Activated T-cell treated with anti-CD3 and anti-CD28 coated beads for 4 hours (primary cell): ENCODE measurements at regions not wholly inside any gene's neighbourhood (a gene's known extent, or its start where the extent isn't known, plus 50 kb on each side); places are given as distances from the start of the nearest gene placed in this dataset.

Source experiments
- DNase-seq: peaks from one replicate; pipeline ENCODE4 v3.0.0-alpha.2; 2020

DNA sequence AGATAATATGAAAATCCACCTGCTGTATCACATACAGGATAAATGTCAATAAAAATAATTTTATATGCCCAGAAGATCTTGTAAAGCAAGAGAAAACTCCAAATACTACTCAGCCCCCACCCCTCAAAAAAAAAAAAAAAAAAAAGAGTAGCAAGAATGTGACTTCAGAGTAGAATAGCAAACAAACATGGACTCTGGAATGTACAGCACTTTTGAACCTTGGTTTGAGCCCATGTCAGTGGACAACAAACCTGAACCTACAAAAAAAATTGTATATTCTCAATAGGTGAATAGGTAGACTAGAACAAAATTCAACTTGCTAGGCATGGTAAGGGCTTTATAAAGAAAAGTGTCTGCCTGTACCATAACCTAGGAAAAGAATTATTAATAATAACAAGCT is 428.0 kb downstream of the SLITRK6 start:
- DNase-seq: no peak

DNA sequence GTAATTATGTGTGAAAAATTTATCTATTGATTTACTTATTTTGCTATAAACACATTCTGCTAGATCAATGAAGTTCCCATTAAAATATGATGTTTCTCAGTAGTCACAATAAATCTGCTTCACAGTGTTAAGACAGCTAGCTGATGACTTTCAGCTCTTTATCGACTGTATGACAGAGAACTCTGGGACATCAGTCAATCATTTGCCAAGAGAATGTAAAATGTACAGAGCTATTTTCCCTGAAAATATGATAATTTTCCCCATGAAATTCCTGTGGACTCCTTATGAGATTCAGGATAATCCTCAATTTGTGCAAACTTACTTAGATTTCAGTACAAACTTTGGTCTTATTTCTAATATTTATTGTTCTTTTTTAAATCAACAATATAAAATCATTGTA is 430.5 kb downstream of the SLITRK6 start:
- DNase-seq: no peak

DNA sequence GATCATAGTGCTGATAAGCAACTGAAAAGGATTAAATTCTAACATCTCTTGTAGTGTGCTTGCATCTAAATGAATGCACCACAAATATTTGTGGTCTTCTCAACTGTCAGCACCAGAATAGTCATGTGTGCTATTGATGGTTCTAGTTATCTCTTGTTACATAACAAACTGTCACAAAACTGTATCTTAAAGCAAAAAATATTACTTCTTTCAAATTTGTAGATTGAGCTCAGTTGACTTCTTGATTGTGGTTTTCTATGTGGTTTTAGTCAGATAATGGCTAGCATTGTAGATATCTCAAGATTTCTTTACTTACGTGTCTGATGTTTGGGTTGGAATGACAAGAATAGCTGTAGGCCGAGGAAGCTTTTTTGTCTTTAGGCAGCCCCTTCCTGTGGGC is 431.3 kb downstream of the SLITRK6 start:
- no peak for DNase-seq

DNA sequence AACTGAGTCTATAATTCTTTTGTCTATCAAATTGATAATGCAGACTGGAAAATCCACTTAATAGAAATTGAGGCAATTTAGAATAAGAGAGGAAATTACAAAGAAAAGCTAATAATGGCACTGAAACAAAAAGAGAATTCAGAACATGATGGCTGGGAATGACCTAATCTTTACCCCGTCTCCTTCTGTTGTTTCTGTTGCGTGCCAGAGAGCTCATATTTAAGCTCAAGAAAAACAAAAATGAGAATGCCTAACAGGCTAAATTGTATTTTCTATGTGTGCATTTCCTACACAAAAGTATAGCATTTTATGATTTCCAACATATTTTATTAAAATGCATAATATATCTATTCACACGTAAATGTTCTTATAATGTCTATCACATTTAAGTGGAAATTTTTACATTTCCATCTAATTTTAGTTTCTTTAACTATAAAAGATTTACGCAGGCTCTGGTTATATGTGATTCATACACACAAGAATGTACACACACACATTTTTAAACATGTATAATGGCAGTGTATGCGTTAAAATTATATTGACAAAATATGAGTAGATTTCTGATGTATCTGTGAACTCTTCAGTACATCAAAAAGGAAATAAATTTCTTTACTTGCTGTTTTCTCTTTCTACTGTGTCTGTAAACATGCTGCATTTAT is 432.3 kb downstream of the SLITRK6 start:
- no peak for DNase-seq

DNA sequence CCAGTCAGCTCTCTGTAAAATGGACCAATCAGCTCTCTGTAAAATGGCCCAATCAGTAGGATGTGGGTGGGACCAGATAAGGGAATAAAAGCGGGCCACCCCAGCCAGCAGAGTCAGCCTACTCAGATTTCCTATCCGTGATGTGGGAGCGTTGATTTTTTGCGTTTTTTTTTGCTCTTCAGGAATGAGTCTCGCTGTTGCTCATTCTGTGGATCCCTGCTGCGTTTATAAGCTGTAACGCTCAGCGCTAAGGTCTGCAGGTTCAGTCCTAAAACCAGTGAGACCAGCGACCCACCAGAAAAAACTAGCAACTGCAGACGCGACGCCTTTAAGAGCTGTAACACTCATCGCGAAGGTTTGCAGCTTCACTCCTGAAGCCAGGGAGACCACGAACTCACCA is 435.7 kb downstream of the SLITRK6 start:
- no peak for DNase-seq

DNA sequence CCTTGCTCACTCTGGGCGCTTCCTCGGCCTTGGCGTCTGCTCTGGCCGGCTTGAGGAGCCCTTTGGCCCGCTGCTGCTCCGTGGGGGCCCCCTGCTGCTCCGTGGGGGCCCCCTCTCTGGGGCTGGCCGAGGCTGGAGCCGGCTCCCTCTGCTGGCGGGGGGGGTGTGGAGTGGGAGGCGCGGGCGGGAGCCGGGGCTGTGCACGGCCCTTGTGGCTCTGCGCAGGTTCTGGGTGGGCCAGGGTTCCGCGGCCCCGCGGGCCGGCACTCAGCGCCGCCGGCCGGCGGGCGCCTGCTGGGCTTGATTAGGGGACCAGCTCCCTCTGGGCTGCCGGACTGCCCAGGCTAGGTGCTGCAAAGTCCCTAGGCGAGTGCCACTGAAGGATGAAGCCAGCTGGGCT is 436.2 kb downstream of the SLITRK6 start:
- no peak for DNase-seq

DNA sequence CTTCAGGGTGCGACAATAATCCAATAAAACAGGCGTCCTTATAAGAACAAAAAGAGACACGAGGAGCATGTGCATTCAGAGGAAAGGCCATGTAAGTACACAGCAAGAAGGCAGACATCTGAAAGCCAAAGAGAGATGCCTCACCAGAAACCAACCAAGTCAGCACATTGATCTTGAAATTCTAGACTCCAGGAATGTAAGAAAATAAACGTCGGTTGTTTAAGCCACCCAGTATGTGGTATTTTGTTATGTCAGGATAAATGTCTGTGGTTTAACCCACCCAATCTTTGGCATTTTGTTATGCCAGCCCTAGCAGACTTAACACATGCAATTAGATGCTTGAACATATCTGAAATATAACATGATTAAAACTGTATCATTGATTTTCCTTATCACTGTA is 452.0 kb downstream of the SLITRK6 start:
- no peak for DNase-seq

DNA sequence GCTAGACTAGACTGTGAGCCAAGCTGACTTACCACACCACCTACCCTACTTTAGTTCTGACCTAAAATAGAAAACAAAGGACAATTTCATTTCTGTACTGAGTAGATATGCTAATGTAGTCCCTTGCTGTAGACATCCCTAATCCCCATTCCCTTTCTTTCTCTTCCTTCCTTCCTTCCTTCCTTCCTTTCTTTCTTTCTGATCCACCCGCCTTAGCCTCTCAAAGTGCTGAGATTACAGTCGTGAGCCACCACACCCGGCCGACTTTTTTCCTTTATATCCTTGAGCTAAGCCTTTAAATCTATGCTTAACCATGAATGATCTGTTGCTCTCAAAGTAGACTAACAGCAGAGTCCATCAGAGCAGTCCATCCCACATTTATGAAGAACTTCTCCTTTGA is 465.0 kb downstream of the SLITRK6 start:
- DNase-seq: no peak

DNA sequence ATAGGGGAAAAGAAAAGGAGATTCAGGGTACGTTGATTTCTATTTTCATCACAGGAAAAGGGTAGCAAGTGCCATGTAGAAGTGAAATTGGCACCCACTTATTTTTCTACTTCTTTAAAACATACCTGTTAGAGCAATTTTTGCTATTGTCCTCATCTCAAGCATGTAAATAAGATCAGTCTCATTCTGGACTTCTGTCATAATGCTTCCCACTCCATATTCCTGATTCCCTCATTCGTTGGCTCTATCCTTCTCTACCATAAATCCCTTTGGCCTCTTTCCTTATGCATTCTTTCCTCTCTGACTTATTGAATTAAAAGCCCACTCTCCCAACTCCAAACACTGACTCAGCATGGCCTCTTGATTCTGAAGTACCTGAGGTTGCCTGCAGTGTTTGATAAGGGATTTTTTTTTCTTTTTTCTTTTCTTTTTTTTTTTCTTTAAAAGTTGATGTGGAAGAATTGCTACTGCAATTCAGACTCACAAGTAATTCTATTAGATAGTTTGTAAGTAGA is 465.7 kb downstream of the SLITRK6 start:
- no peak for DNase-seq

DNA sequence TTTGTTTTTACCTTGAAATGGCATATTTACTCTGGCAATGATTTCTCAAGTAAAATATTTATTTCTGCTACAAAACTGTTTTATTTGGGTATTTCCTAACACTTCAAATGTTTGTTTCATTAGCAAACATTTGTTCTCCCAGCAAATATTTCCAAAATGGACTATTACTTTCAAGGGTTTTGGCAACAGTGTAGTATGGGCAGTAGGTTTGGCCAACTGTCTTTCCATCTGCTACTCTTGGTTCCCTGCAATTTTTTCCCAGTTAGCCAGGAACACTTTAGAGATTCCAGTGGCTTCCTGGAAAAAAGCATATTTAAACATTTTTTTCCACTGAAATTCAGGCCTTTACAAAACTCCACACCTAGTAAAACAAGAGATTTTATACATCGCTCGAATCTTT is 466.6 kb downstream of the SLITRK6 start:
- no peak for DNase-seq

DNA sequence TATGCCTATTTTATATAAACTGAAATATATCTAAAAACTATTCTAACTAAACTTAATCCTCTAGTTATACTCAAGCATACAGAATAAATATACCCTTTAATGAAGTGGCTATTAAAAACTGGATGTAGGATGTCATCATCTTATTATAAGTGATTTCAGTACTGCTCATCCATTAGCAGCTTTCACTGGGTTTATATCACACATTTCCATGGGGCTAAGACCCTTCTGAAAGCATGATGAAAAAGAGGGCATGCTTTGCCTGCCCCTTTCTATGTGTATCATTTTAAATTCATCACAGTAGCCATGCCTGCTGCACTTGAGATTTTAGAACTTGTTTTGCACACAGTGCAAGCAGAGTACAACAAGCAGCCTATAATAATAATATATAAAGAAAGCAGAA is 477.5 kb downstream of the SLITRK6 start:
- no peak for DNase-seq

DNA sequence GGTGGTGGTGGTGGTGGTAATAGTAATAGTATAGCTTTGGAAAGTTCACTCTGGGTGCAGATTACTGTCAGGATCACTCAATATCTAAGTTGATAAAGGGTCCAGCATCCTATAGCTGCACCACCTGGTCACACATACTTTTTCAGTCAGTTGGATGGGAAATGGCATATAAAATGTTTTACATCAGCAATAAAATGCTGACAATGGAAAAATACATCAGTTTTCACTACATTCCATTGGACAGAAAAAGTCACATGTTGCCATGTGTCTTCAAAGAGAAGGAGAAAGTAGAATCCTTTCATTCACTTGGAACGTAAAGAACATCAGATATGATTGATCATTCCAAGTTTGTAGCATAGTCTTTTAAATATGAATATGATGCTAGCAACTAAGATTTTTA is 481.4 kb downstream of the SLITRK6 start:
- no peak for DNase-seq

DNA sequence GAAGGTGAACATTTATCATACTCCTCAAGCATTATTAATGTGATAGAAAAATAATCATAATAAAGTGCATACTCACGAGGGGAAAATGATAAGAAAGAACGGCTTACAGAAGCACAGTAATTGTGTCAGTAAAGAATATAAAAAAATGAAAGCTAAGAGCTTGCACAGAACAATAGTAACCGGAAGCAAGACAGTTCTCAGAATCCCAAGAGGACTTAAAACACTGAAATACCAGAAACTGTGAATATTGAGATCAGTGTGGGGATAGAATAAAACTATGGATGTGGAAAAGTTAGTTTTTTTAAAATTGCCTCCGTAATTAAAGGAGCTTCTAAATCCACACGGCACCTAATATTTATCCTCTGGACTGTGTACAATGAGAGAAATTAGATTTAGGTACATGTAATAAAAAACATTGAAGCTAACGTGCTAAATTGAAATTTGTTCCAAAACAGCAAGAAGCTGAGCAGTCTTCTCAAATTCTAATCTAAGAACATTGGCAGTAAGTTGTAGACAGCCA is 482.7 kb downstream of the SLITRK6 start:
- DNase-seq: no peak

DNA sequence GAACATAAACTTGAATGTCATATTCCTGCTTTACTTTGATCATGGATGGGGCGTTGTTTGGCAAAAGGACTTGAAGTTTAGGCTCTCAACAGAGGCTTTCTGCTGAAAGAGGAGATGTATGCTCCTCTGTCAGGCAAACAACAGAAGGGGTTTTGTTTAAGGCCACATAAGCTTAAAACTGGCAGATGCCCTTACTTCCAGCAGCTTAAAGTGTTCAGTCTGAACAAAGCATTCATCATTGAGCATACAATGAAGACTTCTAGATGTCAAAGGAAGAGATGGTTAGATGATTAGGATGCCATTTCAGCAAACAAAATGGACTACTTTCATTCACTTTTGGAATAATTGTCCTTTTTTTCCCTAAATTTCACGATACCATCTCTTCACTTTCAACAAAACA is 484.5 kb downstream of the SLITRK6 start:
- no peak for DNase-seq

DNA sequence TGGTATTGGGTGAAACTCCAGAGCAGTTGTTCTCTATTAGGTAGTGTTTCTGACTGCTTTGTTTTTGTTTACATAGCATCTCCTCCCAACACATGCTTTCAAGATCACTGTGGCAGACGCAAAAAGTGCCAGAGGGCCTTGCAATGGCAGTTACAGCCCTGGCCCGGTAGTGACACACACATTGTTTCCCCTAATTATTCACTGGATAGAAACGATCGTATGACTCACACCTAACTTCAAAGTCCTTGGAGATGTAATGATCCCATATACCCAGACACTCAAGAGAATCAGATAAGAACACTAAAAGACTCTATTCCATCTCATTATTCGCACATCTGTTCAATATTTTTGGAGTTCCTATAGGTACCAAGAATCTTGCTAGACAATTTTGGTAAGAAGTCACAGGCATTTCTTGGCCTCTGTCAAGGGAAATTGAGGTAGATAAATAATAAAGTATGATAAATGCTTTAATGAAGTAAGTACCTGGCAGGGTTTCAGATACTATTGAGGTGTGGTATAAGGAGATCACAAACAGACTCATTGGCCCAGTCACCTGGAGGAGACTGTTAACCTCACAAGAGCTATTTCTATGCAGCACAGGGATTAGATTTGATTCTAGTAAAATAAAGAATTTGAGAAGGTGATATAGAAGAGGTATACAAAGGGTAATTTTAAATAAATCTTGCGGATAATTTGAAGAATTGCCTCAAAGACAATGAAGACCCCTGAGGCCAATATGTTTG is 485.3 kb downstream of the SLITRK6 start:
- no peak for DNase-seq

DNA sequence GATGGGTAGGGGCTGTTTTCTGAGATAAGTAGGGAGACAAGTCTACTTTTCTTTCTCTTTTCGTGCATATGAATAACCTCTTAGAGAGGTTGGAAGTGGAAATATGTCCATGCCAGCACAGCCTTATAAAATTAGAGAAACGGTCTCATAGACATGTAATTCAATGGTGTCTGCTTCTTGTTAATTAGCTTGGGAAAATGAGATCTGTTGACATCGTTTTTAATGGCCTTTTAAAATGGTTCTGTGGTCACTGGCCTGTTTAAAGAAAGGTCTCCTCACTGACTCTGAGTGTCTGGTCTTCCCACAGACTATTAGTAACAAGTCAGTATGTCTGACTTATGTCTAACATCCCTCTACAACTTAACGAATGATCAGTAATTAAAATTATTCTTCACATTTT is 487.1 kb downstream of the SLITRK6 start:
- no peak for DNase-seq

DNA sequence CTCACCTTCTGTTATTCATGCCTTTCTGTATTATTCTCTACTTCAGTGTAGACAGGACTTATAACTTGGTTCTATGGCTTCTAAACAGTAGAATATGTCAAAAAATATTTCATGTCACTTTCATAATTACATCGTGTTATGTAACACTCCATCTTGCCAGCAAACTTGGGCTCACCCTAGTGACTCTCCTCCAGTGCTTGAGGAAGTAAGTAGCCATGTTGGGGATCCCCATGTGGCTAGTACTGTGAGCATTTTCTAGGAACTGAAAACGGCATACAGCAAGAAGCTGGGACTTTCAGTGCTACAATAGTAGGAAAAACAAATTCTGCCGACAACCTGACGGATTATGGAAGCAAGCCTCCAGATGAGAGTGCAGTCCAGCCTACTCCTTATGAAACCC is 495.6 kb downstream of the SLITRK6 start:
- no peak for DNase-seq

DNA sequence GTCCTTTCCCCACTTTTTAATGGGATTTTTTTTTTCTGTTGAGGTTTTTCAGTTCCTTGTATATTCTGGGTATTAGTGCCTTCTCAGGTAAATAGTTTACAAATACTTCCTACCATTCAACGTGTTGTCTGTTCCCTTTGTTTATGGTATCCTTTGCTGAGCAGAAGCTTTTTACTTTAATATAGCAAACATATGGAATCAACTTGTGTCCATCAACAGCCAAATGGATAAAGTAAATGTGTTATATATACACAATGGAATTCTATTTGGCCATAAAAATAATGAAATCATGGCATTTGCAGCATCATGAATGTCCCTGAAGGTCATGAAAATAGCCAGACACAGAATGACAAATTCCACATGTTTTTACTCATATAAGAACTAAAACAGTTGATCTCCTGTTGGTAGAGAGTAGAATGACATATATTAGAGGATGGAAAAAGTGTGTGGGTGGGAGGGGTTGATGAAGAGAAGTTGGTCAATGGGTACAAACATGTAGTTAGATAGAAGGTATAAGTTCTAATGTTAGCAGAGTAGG is 500.8 kb downstream of the SLITRK6 start:
- DNase-seq: no peak

DNA sequence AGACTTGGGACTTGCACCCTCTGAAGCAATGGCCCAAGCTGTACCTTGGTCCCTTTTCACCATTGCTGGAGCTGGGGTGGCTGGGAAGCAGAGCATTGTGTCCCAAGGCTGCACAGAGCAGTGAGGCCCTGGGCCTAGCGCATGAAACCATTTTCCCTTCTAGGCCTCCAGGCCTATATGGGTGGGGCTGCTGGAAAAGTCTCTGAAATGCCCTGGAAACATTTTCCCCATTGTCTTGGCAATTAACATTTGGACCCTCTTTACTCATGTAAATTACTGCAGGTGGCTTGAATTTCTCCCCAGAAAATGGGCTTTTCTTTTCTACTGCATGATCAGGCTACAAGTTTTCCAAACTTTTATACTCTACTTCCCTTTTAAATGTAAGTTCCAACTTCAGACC is 510.5 kb downstream of the SLITRK6 start:
- DNase-seq: no peak

DNA sequence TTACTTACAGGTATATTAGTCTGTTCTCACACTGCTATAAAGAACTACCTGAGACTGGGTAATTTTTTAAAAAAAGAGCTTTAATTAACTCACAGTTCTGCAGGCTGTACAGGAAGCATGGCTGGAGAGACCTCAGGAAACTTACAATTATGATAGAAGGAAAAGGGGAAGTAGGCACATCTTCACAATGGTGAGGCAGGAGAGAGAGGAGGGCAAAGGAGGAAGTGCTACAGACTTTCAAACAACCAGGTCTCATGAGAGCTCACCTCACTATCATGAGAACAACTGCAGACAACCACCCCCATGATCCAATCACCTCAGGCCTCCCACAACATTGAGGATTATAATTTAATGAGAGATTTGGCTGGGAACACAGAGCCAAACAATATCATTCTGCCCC is 511.7 kb downstream of the SLITRK6 start:
- DNase-seq: no peak

DNA sequence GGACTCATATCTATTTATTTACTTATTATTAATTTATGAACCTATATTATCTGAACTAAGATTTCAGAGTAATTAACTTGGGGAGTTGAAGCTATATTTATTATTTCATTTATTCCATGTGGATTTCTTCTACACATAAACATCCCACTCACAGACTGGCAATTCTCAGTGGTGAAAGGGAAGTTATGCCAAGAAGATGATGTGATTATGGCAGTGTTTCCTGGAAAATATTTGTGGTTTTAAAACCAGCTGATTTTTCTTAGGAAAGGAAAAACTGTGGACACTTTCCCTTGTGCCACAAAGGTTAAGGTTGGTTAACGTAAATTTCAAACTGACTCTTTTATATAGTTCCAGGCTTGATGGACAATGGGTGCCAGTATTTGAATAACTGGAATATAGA is 513.1 kb downstream of the SLITRK6 start:
- DNase-seq: no peak

DNA sequence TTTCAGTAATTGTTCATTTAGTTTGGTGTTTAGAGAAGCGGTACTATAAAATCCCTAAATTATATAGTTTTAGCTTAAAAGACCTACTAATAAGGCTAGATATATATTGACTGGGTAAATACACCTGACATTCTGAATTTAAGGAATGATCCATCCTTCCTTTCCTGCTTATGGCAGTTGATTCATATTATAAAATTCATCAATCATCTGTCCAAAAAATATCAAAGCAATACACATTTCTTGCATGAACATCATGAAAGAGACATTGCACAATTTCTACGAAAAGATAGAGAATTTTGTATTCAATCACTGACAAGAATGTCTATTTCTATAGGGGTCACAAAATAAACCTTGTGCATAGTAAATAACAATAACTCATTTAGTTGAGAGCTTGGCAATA is 514.9 kb downstream of the SLITRK6 start:
- DNase-seq: no peak

DNA sequence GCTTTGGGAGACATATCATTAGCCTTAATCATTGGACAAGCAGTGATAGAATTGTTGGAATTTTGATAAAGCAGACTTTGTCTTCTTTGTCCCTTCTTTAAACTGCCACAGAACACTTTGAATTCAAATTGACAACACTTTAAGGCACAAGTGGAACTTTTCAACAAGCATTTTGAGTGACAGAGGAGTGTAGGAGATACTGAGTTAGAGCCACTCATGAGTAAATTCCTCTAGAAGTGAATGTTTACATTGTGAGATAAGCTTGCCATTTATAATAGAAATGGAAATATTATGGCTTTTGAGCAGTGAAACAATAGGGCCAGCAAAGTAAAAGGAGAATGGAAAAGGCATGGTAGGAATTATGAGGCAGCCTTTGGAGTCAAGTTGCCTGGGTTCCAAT is 515.8 kb downstream of the SLITRK6 start:
- no peak for DNase-seq

DNA sequence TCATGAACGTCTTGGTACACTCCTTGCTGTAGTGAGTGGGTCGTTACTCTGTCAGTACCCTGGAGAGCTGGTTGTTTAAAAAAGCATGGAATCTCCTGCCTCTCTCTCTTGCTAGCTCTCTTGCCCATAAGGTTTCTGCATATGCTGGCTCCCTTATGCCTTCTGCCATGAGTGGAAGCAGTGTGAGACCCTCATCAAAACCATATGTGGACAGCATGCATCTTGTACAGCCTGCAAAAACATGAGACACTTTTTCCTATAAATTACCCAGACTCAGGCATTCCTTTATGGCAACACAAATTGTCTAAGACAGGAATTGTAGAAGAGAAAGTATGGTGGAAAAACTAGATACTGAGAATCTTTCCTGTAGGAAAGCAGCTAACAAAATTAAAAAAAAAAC is 516.3 kb downstream of the SLITRK6 start:
- no peak for DNase-seq
